Nephron (organoid): ENCODE measurements at regions not wholly inside any gene's neighbourhood (a gene's known extent, or its start where the extent isn't known, plus 50 kb on each side); places are given as distances from the start of the nearest gene placed in this dataset.
"Not testable (repeated sequence)": the region's sequence is repeated elsewhere in the genome, so short reads cannot be mapped to it uniquely, and the experiment has no call there.

Experiments used
- H3K27ac Mint-ChIP-seq, 3 experiments: 2 replicates each; pipeline ENCODE4 v1.8.0; 2020; ENCODE audit warnings: mixed read lengths in 3 of 3, mild to moderate bottlenecking in 2 of 3, moderate library complexity in 1 of 3
- H3K27me3 Mint-ChIP-seq: 2 replicates; pipeline ENCODE4 v1.8.0; 2021; ENCODE audit warnings: low read depth, mild to moderate bottlenecking, moderate library complexity, mixed read lengths
- H3K36me3 Mint-ChIP-seq: 2 replicates; pipeline ENCODE4 v1.8.0; 2020; ENCODE audit warnings: low read depth, mixed read lengths
- H3K4me1 Mint-ChIP-seq: 2 replicates; pipeline ENCODE4 v1.8.0; 2020; ENCODE audit warnings: mixed read lengths
- H3K4me3 Mint-ChIP-seq, 3 experiments: 2 replicates each; pipeline ENCODE4 v1.8.0; 2020; ENCODE audit warnings: mild to moderate bottlenecking in 3 of 3, mixed read lengths in 3 of 3, moderate library complexity in 2 of 3
- H3K9me3 Mint-ChIP-seq: 2 replicates; pipeline ENCODE4 v1.8.0; 2020; ENCODE audit warnings: mixed read lengths
- CTCF ChIP-seq, 3 experiments: fragments of 200-600 bp; sonication (generic); IDR thresholded peaks; one replicate each; pipeline ENCODE4 v1.5.0; 2021; ENCODE audit warnings: antibody characterized with exemption in 3 of 3; ENCODE audit not compliant: unreplicated experiment in 3 of 3

GRCh38 chr17:5763595-5764306 lies 179.4 kb upstream of the NLRP1 start:
- peaks cover 5% of the 10 kb centered on the region for H3K9me3 Mint-ChIP-seq
- no peak for TF ChIP-seq CTCF (IDR thresholded peaks at IDR 0.05; ENCODE audit: unreplicated experiment in 3 of 3)

GRCh38 chr17:5769593-5770354 lies 185.5 kb upstream of the NLRP1 start:
- no peak for TF ChIP-seq CTCF (IDR thresholded peaks at IDR 0.05; ENCODE audit: unreplicated experiment in 3 of 3)
- no peak overlapping the region for H3K27ac Mint-ChIP-seq
- H3K36me3 Mint-ChIP-seq: no peaks in the 10 kb centered on the region
- no peaks in the 10 kb centered on the region for H3K9me3 Mint-ChIP-seq
- no peak overlapping the region for H3K4me3 Mint-ChIP-seq
- H3K4me1 Mint-ChIP-seq: no peaks in the 10 kb centered on the region
- peaks cover 18% of the 10 kb centered on the region for H3K27me3 Mint-ChIP-seq

More at GRCh38 chr17:5763595-5764306, 179.4 kb upstream of the NLRP1 start:
- Mint-ChIP-seq H3K27me3 (peaks cover 39% of the 10 kb centered on the region), H3K27ac (no peak overlapping the region), H3K4me1 (no peaks in the 10 kb centered on the region), H3K36me3 (no peaks in the 10 kb centered on the region), H3K4me3 (no peak overlapping the region)

- H3K27ac Mint-ChIP-seq: no peak overlapping the region
- no peaks in the 10 kb centered on the region for H3K36me3 Mint-ChIP-seq
- H3K4me3 Mint-ChIP-seq: no peak overlapping the region
- H3K9me3 Mint-ChIP-seq: no peaks in the 10 kb centered on the region
- H3K27me3 Mint-ChIP-seq: peaks cover 21% of the 10 kb centered on the region
- H3K4me1 Mint-ChIP-seq: peaks cover 6% of the 10 kb centered on the region
- TF ChIP-seq CTCF (IDR thresholded peaks at IDR 0.05; ENCODE audit: unreplicated experiment in 3 of 3): no peak
Measured at GRCh38 chr17:5770441-5771270, 186.3 kb upstream of the NLRP1 start.

GRCh38 chr17:5771271-5771577 lies 186.9 kb upstream of the NLRP1 start:
- not testable (repeated sequence) for H3K4me1 Mint-ChIP-seq, H3K4me3 Mint-ChIP-seq, H3K36me3 Mint-ChIP-seq, H3K9me3 Mint-ChIP-seq, H3K27ac Mint-ChIP-seq
- H3K27me3 Mint-ChIP-seq: peaks cover 21% of the 10 kb centered on the region

- H3K4me3 Mint-ChIP-seq: not testable (repeated sequence)
Measured at GRCh38 chr17:5772017-5772416, 187.7 kb upstream of the NLRP1 start.

GRCh38 chr17:5772720-5773119 lies 188.4 kb upstream of the NLRP1 start:
- Mint-ChIP-seq H3K27me3 (peaks cover 17% of the 10 kb centered on the region), H3K27ac (no peak overlapping the region), H3K4me1 (peaks cover 6% of the 10 kb centered on the region), H3K9me3 (no peaks in the 10 kb centered on the region), H3K36me3 (no peaks in the 10 kb centered on the region), H3K4me3 (peak overlapping the region in 2 of 3 experiments; percentile 29 to 33)
- TF ChIP-seq CTCF (IDR thresholded peaks at IDR 0.05; ENCODE audit: unreplicated experiment in 3 of 3): no peak

More at GRCh38 chr17:5772017-5772416, 187.7 kb upstream of the NLRP1 start:
- peaks cover 15% of the 10 kb centered on the region for H3K27me3 Mint-ChIP-seq
- not testable (repeated sequence) for H3K9me3 Mint-ChIP-seq, H3K4me1 Mint-ChIP-seq, H3K27ac Mint-ChIP-seq, H3K36me3 Mint-ChIP-seq
